NCI-H1417 treated with DMSO at 0.1 percent for 48 hours (cell line): ENCODE measurements at regions not wholly inside any gene's neighbourhood (a gene's known extent, or its start where the extent isn't known, plus 50 kb on each side); places are given as distances from the start of the nearest gene placed in this dataset.

Experiments used
- DNase-seq: peaks from one replicate; lab custom pipeline; 2025; lab: John Stamatoyannopoulos, UW

DNA sequence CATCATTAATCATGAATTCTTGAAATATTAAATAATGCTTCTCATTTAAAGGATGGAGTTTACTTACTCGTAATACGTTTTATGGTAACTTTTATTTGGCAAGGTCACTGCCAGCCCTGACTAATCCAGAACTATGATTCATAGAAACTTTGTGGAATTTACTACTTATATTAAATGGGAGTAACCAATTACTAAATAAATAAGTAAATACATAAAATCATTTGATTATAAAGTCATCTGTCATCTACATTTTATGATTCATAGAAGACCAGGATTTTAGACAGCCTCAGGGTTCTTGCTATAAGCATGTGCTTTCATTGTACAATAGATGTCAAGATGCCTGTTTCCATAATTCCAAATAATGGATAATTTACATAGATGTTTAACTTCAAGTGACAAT is 611.1 kb downstream of the TBC1D4 start:
- no peak for DNase-seq

- DNase-seq = no peak
Measured at GRCh38 chr13:74869846-74870245, 612.1 kb downstream of the TBC1D4 start.

GRCh38 chr13:74868049-74868448 is 613.9 kb downstream of the TBC1D4 start:
- DNase-seq = no peak

DNA sequence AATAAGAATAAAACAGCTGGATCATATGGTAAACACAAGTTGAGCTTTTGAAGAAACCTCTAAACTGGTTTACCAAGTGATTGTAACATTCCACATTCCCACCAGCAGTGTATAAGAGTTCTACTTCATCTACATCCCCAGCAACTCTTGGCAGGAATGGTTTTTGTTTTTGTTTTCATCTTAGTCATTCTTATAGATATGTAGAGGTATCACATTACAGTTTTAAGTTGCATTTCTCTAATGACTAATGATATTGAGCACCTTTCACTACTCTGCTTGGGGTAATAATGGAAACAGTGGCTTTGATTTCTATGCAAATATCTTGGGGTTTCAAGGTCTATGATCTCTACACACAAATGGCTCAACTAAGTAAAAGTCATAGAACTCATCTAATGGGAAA is 614.5 kb downstream of the TBC1D4 start:
- DNase-seq = no peak

DNA sequence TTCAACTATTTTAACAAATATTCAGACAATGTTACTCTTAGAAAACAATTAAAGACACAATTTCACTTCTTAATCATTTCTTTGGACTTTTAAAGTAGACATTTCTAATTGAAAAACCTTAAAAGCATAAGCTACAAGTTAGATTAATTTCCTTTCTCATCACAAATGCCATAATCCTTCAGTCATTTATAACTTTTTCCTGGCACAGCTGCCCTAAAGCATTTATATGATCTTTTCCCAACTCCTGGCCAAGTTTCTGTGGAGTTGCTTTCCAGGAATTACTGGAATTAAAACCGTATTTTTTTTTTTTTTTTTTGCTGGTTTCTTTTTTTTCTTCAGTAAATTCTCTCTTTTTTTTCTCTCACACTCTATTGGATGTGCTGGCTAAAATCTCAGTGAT is 615.9 kb downstream of the TBC1D4 start:
- no peak for DNase-seq

GRCh38 chr13:74865656-74866055 is 616.3 kb downstream of the TBC1D4 start:
- no peak for DNase-seq

GRCh38 chr13:74860789-74861188 is 621.2 kb downstream of the TBC1D4 start:
- no peak for DNase-seq

DNA sequence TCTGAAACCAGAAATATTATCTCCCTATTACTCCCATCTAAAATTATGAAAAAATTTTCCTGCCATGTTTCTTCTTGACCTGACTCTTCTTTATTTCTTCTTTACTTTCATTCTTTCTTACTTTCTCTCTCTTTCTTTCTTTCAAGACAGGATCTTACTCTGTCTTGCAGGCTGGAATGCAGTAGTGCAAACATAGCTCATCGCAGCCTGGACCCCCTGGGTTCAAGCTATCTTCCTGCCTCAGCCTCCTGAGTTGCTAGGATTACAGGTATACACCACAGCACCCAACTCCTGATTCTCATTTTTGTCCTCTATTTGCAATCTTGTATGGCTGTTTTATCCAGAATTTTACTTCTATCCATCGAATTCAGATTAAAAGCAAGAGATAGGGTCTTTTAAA is 631.1 kb downstream of the TBC1D4 start:
- DNase-seq = no peak

GRCh38 chr13:74847966-74848365 is 634.0 kb downstream of the TBC1D4 start:
- DNase-seq = no peak

DNA sequence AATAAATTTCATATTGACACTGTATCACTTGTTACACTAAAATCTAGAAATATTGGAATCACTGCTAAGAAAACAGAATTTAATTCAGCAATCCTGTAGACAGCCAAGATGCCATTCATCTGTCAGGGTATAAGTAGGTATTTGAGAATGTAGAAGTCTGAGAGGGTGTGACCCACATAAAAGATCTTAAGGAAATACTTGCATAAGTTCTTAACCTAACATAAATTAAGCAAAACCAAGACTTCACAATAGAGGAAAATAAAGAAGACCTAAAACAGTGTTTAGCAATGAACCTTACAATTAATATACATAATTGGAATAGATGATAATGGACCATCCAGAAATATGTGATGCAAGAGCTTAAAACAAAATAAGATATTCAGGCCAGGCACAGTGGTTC is 636.2 kb downstream of the TBC1D4 start:
- no peak for DNase-seq

DNA sequence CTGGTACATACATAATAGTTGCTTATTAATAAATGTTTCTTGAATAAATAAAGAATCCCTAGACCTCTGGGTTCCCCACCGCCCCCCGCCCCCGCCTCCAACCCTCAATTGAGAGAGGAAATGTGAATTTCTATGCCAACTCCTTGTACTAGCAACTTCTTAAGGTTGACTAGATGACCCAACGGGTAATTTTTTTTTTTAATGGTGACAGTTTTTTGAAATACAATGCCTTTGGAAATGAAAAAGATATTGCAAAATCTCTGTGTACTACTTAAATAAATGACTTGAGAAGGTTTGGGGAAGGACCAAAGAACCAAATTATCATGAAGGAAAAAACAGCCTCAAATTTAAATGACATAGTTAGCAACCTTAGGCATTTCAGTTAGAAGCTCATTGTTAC is 640.3 kb downstream of the TBC1D4 start:
- no peak for DNase-seq

DNA sequence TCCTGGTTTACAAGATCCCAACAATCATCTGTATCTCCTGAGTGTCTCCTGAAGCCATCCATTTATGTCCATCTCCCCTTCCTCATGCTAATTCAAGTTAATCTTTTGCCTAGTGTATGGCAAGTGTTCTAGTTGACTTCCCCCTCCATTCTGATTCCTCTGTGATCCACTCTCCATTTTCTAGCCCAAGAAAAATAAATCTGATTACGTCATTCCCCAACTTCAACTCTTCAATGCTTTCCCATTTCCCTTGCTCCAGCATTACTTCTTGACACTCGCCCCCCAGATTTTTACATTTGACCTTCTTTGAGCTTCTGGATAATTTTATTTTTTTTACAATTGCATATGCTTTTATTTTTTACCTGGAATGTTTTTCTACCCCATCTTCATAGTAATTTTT is 640.8 kb downstream of the TBC1D4 start:
- DNase-seq = no peak

- no peak for DNase-seq
Measured at GRCh38 chr13:74839656-74840055, 642.3 kb downstream of the TBC1D4 start.

GRCh38 chr13:74838096-74838495 is 643.9 kb downstream of the TBC1D4 start:
- no peak for DNase-seq

DNA sequence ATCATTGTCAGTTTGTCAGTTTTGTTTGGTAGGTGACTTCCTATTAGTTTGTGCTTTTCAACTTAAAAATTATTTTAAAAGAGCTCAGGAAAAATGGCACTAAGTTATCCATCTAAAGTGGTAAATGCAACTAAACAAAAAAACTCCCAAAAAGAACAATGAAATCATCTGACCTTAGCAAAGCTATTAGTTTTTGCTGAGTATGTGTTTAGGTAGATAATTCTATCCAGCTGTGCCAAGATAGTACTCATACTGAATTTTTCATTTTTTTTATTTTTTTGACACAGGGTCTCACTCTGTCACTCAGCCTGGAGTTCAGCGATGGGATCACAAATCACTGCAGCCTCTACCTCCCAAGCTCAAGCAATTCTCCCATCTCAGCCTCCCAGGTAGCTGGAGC is 645.3 kb downstream of the TBC1D4 start:
- DNase-seq = no peak

GRCh38 chr13:74835579-74835978 is 646.4 kb downstream of the TBC1D4 start:
- no peak for DNase-seq

DNA sequence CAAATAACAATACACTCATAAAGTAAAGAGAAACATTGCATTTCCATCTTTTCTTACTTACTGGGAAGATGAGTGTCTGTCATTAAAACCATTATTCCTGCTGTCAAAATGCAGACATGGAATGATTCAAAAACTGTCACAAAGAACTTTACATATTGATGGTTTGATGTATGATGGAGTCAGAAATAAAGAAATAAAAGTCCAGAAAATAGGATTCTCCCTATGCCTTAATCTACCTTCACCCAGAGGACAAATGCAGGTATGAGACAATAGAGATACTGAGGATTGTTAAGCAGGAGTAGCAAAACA is 656.1 kb downstream of the TBC1D4 start:
- DNase-seq = no peak

DNA sequence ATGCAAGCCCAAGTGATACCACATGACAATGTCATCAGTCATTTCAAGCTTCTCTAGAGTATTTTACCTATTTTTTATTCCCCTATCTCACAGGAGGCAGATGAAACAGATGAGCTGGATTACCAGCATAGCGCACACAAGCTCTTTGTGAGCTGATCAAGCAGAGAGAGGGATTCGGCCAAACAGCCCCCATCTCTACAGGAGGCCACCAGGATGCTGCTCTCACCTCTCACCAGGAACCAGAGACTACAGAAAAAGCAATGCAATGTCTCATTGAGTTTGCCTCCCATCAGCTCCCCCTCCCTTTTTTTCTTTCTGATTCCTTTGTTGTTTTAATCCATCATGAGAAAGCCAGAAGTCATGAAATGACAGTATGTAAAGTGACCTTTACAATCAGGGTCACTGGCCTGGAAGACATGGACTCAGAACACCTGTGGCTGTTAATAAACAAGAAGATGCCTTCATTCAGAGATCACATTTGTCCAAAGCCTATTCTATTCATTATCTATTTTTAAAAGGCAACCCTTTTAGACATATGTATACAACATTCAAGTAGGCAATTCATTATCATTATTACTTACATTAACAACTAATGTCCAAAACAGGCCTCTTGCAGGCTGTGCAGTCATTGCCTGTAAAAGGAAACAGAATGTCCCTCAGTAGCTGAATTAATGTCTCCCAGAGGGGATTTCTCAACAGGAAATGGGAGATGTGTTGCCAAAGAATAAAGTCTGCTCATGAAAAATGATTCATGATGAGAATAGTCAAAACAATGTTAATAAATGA is 656.6 kb downstream of the TBC1D4 start:
- no peak for DNase-seq

DNA sequence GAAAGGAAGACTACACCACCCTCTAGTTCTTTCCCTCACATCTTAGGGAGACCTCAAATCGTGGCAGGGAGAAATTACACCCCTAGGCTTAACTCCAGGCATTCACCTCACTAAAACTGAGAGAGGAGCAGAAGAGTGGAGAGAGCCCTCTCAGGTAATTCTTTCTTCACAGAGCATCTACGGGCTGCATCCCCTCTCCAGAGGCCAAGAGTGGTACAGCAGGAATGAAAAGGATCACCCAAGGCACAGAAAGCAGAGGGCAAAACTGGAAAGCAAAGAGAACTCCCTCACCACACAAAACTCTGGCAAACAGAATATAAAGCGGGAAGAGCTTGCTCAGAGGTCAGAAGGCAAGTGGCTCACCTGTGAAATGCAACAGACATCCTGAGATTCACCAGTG is 661.2 kb downstream of the TBC1D4 start:
- no peak for DNase-seq

GRCh38 chr13:74819549-74819948 is 662.4 kb downstream of the TBC1D4 start:
- no peak for DNase-seq

DNA sequence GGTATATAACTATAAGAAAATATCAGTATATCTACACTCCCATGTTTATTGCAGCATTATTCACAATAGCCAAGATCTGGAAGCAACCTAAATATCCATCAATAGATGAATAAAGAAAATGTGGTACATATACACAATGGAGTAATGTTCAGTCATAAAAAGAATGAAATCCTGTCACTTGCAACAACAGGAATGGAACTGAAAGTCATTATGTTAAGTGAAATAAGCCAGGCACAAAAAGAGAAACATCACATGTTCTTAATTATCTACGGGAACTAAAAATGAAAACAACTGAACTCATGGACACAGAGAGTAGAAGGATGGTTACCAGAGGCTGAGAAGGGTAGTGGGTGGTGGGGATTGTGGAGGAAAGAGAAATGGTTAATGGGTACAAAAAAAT is 665.2 kb downstream of the TBC1D4 start:
- DNase-seq = no peak

DNA sequence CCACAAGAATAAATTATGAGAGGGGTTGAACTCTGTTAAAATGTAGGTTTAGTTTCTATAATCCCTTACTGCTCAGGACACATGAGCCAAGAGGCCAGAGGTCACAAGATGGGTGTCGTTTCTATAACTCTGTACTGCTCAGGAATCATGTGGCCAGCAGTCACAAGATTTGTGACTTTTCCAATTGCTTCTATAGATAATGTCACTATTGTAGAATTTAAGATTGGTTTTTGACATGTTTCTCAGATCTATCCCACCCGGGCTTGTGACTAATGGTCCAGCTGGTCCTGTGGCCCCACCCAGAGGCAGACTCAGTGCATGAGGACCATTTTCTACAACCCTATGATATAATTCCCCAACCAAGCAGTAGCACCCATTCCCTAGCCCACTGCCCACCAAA is 662.0 kb upstream of the KLF12 start:
- no peak for DNase-seq

DNA sequence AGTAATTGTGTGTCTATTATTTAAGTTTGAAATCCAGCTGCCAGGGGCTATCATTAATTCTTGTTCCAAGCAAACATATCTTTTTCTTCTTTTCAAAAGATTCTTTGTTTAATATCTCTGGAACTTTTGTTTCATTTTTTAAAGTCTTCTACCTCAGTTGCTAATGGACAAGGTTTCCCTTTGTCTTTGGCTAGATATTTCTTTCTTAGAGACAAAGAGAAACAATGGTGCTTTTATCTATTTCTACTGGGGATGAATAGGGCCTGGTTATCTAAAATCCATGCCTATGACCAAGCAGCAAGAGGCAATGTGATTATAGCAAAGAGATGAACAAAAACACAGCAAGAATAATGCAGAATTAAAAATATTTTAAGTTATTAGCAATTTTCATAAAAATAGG is 661.3 kb upstream of the KLF12 start:
- DNase-seq = no peak

DNA sequence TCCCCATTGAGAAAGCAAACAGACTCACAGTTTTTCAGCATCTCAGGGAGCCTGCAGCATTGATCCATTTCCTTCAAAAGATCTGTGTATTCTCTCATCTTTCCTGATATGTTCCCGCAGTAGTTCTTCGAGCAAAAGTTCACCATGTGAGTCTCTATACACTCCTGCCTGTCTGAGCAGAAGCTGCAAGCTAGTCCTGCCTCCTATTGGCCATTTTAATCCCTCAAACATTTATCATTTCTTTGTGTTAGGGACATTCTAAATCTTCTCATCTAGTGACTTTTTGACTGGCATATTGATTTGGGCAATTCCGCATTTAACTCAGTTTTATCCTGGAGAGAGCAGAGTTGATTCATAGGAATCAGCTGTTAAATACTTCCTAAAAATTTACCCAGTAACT is 660.4 kb upstream of the KLF12 start:
- no peak for DNase-seq

DNA sequence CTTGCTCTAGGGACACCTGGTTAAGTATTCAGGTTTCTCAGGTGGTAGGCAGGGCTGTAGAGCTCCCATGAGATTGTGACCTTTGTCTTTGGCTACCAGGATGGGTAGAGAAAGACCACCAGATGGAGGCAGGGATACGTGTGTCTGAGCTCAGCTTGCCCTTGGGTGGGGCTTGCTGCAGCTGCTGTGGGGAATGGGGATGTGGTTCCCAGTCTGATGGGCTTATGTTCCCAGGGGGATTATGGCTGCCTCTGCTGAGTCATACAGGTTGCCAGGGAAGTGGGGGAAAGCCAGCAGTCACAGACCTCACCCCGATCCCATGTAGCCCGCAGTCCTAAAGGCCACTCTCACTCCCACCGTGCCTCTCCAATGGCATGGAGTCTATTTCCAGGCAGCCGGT is 659.9 kb upstream of the KLF12 start:
- DNase-seq = no peak
